MM.1S (cell line): ENCODE measurements at regions not wholly inside any gene's neighbourhood (a gene's known extent, or its start where the extent isn't known, plus 50 kb on each side); places are given as distances from the start of the nearest gene placed in this dataset.

Experiments
- DNase-seq: peaks from one replicate; pipeline ENCODE4 v3.0.0-alpha.2; 2015
- H2AFZ ChIP-seq: fragments of 300-600 bp; sonication (generic); 2 replicates; pipeline ENCODE4 v1.6.0; 2016; ENCODE audit warnings: antibody characterized with exemption, low read length
- H3F3A ChIP-seq: fragments of 300-600 bp; sonication (generic); 2 replicates; pipeline ENCODE4 v1.6.1; 2016; ENCODE audit warnings: mild to moderate bottlenecking, antibody characterized with exemption, low read length, moderate library complexity, mixed read lengths; ENCODE audit not compliant: insufficient read depth
- H3K27ac ChIP-seq: fragments of 300-600 bp; sonication (generic); 2 replicates; pipeline ENCODE4 v1.5.1; 2016; ENCODE audit warnings: mild to moderate bottlenecking, low read length
- H3K27me3 ChIP-seq: fragments of 300-600 bp; sonication (generic); replicated peaks from 2 replicates; pipeline ENCODE4 v1.6.0; 2016; ENCODE audit warnings: low read length; ENCODE audit not compliant: insufficient read depth
- H3K36me3 ChIP-seq: fragments of 300-600 bp; sonication (generic); replicated peaks from 2 replicates; pipeline ENCODE4 v1.6.1; 2016; ENCODE audit warnings: mild to moderate bottlenecking, low read length, mixed read lengths; ENCODE audit not compliant: insufficient read depth
- H3K4me1 ChIP-seq: fragments of 300-600 bp; sonication (generic); 2 replicates; pipeline ENCODE4 v1.6.1; 2016; ENCODE audit warnings: low read length, mixed read lengths
- H3K4me2 ChIP-seq: fragments of 300-600 bp; sonication (generic); 2 replicates; pipeline ENCODE4 v1.6.0; 2016; ENCODE audit warnings: low read depth, low read length
- H3K4me3 ChIP-seq: fragments of 300-600 bp; sonication (generic); 2 replicates; pipeline ENCODE4 v1.5.1; 2016; ENCODE audit warnings: low read length, mixed read lengths
- H3K79me2 ChIP-seq: fragments of 300-600 bp; sonication (generic); 2 replicates; pipeline ENCODE4 v1.6.1; 2016; ENCODE audit warnings: mixed run types, low read length, mixed read lengths
- H3K9ac ChIP-seq: fragments of 300-600 bp; sonication (generic); 2 replicates; pipeline ENCODE4 v1.6.1; 2016; ENCODE audit warnings: low read length, mixed read lengths
- H3K9me2 ChIP-seq: fragments of 300-600 bp; sonication (generic); replicated peaks from 2 replicates; pipeline ENCODE4 v1.6.1; 2016; ENCODE audit warnings: mild to moderate bottlenecking, low read length, mixed read lengths; ENCODE audit not compliant: insufficient read depth
- H3K9me3 ChIP-seq: fragments of 300-600 bp; sonication (generic); replicated peaks from 2 replicates; pipeline ENCODE4 v1.6.1; 2016; ENCODE audit warnings: mild to moderate bottlenecking, low read length, mixed read lengths; ENCODE audit not compliant: insufficient read depth
- H4K20me1 ChIP-seq: fragments of 300-600 bp; sonication (generic); 2 replicates; pipeline ENCODE4 v1.6.1; 2016; ENCODE audit warnings: mild to moderate bottlenecking, low read length, moderate library complexity, mixed read lengths; ENCODE audit not compliant: insufficient read depth
- EZH2 ChIP-seq: fragments of 300-600 bp; sonication (generic); optimal IDR thresholded peaks from 2 replicates; pipeline ENCODE3; 2017; ENCODE audit warnings: low read depth, mild to moderate bottlenecking, antibody characterized with exemption, low read length, mixed read lengths
- EZH2phosphoT487 ChIP-seq: fragments of 300-600 bp; sonication (generic); IDR thresholded peaks from 2 replicates; pipeline ENCODE4 v1.6.1; 2018; ENCODE audit warnings: antibody characterized with exemption, low read length
- TF ChIP-seq, protein P1 (sequence below): fragments of 300-600 bp; sonication (generic); IDR thresholded peaks from 2 replicates; pipeline ENCODE4 v1.5.1; 2016; ENCODE audit warnings: antibody characterized with exemption, low read length, mixed read lengths

DNA sequence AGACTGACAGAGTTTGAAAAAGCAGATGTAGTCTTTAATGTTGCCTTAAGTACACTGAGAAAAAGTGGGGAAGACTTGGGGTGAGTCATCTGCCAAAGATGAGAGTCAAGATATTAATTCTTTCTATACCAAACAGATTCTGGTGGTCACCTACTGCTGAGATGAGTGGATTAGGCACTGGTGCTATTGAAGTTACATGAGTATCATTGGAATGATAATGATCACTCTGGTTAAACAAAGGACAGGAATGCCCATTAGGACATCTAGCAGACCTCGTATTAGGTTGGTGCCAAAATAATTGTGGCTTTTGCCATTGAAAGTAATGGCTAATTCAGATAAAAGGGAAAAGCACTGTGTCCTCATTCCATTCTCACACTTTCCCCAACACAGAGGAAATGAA is 1588.9 kb downstream of the KCNT2 start:
- no peak overlapping the region for H3K4me2 ChIP-seq
- H3K4me3 ChIP-seq = no peak overlapping the region
- no peak overlapping the region for H3K9ac ChIP-seq
- no peaks in the 10 kb centered on the region for H3K4me1 ChIP-seq
- no peaks in the 10 kb centered on the region for H3F3A ChIP-seq
- no peaks in the 10 kb centered on the region for H3K9me2 ChIP-seq
- H3K9me3 ChIP-seq = no peaks in the 10 kb centered on the region
- TF ChIP-seq EZH2 (no peak), EZH2phosphoT487 (no peak)
- TF ChIP-seq, protein P1, sequence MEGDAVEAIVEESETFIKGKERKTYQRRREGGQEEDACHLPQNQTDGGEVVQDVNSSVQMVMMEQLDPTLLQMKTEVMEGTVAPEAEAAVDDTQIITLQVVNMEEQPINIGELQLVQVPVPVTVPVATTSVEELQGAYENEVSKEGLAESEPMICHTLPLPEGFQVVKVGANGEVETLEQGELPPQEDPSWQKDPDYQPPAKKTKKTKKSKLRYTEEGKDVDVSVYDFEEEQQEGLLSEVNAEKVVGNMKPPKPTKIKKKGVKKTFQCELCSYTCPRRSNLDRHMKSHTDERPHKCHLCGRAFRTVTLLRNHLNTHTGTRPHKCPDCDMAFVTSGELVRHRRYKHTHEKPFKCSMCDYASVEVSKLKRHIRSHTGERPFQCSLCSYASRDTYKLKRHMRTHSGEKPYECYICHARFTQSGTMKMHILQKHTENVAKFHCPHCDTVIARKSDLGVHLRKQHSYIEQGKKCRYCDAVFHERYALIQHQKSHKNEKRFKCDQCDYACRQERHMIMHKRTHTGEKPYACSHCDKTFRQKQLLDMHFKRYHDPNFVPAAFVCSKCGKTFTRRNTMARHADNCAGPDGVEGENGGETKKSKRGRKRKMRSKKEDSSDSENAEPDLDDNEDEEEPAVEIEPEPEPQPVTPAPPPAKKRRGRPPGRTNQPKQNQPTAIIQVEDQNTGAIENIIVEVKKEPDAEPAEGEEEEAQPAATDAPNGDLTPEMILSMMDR = no peak
- no peak overlapping the region for H2AFZ ChIP-seq
- no peaks in the 10 kb centered on the region for H4K20me1 ChIP-seq
- H3K27ac ChIP-seq = no peak overlapping the region
- no peaks in the 10 kb centered on the region for H3K79me2 ChIP-seq
- H3K27me3 ChIP-seq = no peaks in the 10 kb centered on the region
- no peak for DNase-seq
- H3K36me3 ChIP-seq = no peaks in the 10 kb centered on the region

DNA sequence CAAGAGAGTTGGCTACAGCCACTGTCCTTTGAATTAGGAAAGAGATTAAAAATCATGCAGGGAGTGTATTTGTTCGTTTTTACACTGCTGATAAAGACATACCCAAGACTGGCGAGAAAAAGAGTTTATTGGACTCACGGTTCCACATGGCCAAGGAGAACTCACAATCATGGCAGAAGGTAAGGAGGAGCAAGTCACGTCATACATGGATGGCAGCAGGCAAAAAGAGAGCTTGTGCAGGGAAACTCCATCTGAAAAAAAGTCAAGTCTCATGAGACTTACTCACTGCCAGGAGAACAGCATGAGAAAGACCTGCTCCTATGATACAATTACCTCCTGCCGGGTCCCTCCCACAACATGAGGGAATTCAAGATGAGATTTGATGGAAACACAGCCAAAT is 1595.2 kb downstream of the KCNT2 start:
- no peaks in the 10 kb centered on the region for H3K36me3 ChIP-seq
- no peak overlapping the region for H3K9ac ChIP-seq
- no peak overlapping the region for H2AFZ ChIP-seq
- no peak overlapping the region for H3K27ac ChIP-seq
- no peaks in the 10 kb centered on the region for H3F3A ChIP-seq
- no peak overlapping the region for H3K4me3 ChIP-seq
- H3K9me2 ChIP-seq = no peaks in the 10 kb centered on the region
- no peaks in the 10 kb centered on the region for H3K4me1 ChIP-seq
- no peak for TF ChIP-seq EZH2
- TF ChIP-seq, protein P1 = no peak
- no peak for TF ChIP-seq EZH2phosphoT487
- no peaks in the 10 kb centered on the region for H4K20me1 ChIP-seq
- H3K27me3 ChIP-seq = no peaks in the 10 kb centered on the region
- no peak for DNase-seq
- H3K4me2 ChIP-seq = no peak overlapping the region
- no peaks in the 10 kb centered on the region for H3K79me2 ChIP-seq
- H3K9me3 ChIP-seq = no peaks in the 10 kb centered on the region

DNA sequence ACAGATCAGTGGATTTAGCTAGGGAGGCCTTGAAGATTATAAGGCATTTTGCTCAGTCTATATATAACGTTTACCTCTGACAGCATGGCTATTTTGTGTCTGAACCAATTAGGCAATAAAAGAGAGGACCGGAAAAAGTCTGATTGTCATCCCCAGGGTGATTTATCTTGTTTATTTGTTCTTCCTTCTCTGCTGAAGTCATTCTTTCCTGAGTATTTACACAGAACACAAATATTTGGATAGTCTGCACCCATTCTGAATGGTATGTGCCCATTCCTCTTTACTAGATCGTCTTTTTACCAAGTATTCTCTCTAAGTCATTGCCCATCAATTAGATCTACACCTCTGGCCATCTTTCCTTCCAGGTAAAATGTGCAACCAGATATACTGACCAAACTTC is 1602.9 kb downstream of the KCNT2 start:
- Histone ChIP-seq H3K4me1 (no peaks in the 10 kb centered on the region), H3K9me2 (no peaks in the 10 kb centered on the region), H3F3A (no peaks in the 10 kb centered on the region), H3K36me3 (no peaks in the 10 kb centered on the region), H3K27me3 (no peaks in the 10 kb centered on the region), H4K20me1 (no peaks in the 10 kb centered on the region), H3K27ac (no peak overlapping the region), H3K4me2 (no peak overlapping the region), H2AFZ (no peak overlapping the region), H3K9me3 (no peaks in the 10 kb centered on the region), H3K9ac (no peak overlapping the region), H3K79me2 (no peaks in the 10 kb centered on the region), H3K4me3 (no peak overlapping the region)
- TF ChIP-seq, protein P1 = no peak
- TF ChIP-seq EZH2 (no peak), EZH2phosphoT487 (no peak)
- DNase-seq = no peak
